OCI-LY1 (cell line): ENCODE measurements at regions not wholly inside any gene's neighbourhood (a gene's known extent, or its start where the extent isn't known, plus 50 kb on each side); places are given as distances from the start of the nearest gene placed in this dataset.

Experiments
- H2AFZ ChIP-seq: fragments of 200-600 bp; sonication (generic), shearing (Covaris generic); 2 replicates; pipeline ENCODE4 v1.6.0; 2014; ENCODE audit warnings: antibody characterized with exemption, mild to moderate bottlenecking, low read length
- H3F3A ChIP-seq: fragments of 200-600 bp; sonication (generic), shearing (Covaris generic); 2 replicates; pipeline ENCODE4 v1.6.0; 2014; ENCODE audit warnings: mild to moderate bottlenecking, antibody characterized with exemption, low read length, moderate library complexity; ENCODE audit not compliant: insufficient read depth
- H3K27ac ChIP-seq: fragments of 200-600 bp; sonication (generic); 2 replicates; pipeline ENCODE4 v1.5.1; 2014; ENCODE audit warnings: low read length, mixed run types, mild to moderate bottlenecking, low read depth; ENCODE audit not compliant: poor library complexity, severe bottlenecking
- H3K27me3 ChIP-seq: fragments of 200-600 bp; sonication (generic); 2 replicates; pipeline ENCODE4 v1.6.0; 2014; ENCODE audit warnings: antibody characterized with exemption, mild to moderate bottlenecking, low read length, moderate library complexity; ENCODE audit not compliant: insufficient read depth
- H3K36me3 ChIP-seq: fragments of 200-600 bp; sonication (generic); 2 replicates; pipeline ENCODE4 v1.6.1; 2014; ENCODE audit warnings: mild to moderate bottlenecking, antibody characterized with exemption, low read length, moderate library complexity, mixed read lengths; ENCODE audit not compliant: insufficient read depth
- H3K4me1 ChIP-seq: fragments of 200-600 bp; sonication (generic); 2 replicates; pipeline ENCODE4 v1.5.1; 2014; ENCODE audit warnings: mild to moderate bottlenecking, low read length, moderate library complexity; ENCODE audit not compliant: insufficient read depth, severe bottlenecking
- H3K4me2 ChIP-seq: fragments of 200-600 bp; sonication (generic), shearing (Covaris generic); 2 replicates; pipeline ENCODE4 v1.6.1; 2014; ENCODE audit warnings: low read length
- H3K4me3 ChIP-seq: fragments of 200-600 bp; sonication (generic); 2 replicates; pipeline ENCODE4 v1.5.1; 2014; ENCODE audit warnings: low read length, low read depth, mild to moderate bottlenecking, mixed read lengths; ENCODE audit not compliant: poor library complexity, severe bottlenecking
- H3K79me2 ChIP-seq: fragments of 200-600 bp; shearing (Covaris generic); 2 replicates; pipeline ENCODE4 v1.6.1; 2016; ENCODE audit warnings: mixed run types, low read length, mixed read lengths; ENCODE audit not compliant: insufficient read depth
- H3K9ac ChIP-seq: fragments of 200-600 bp; sonication (generic), shearing (Covaris generic); 2 replicates; pipeline ENCODE4 v1.6.1; 2014; ENCODE audit warnings: mild to moderate bottlenecking, low read length, mixed read lengths
- H3K9me2 ChIP-seq: fragments of 200-600 bp; sonication (generic), shearing (Covaris generic); 2 replicates; pipeline ENCODE4 v1.6.1; 2014; ENCODE audit warnings: low read depth, mild to moderate bottlenecking, low read length, mixed read lengths
- H3K9me3 ChIP-seq: fragments of 200-600 bp; shearing (Covaris generic); 2 replicates; pipeline ENCODE4 v1.6.1; 2014; ENCODE audit warnings: low read length, mixed read lengths
- H4K20me1 ChIP-seq: fragments of 200-600 bp; sonication (generic), shearing (Covaris generic); 2 replicates; pipeline ENCODE4 v1.6.0; 2016; ENCODE audit warnings: mild to moderate bottlenecking, low read length; ENCODE audit not compliant: insufficient read depth
- CTCF ChIP-seq: fragments of 200-600 bp; sonication (generic), shearing (Covaris generic); IDR thresholded peaks from 2 replicates; pipeline ENCODE4 v1.5.1; 2017; ENCODE audit warnings: mild to moderate bottlenecking, antibody characterized with exemption, low read length, moderate library complexity, mixed read lengths
- EZH2 ChIP-seq: fragments of 200-600 bp; sonication (generic), shearing (Covaris generic); IDR thresholded peaks from 2 replicates; pipeline ENCODE4 v1.8.0; 2017; ENCODE audit warnings: borderline replicate concordance, mixed run types, mild to moderate bottlenecking, antibody characterized with exemption, low read length, moderate library complexity, mixed read lengths

GRCh38 chr2:29991086-29991485 is 69.7 kb upstream of the ALK start:
- H3K27ac ChIP-seq: no peak overlapping the region
- no peaks in the 10 kb centered on the region for H3F3A ChIP-seq
- TF ChIP-seq CTCF (no peak), EZH2 (no peak)
- H3K27me3 ChIP-seq: no peaks in the 10 kb centered on the region
- H3K36me3 ChIP-seq: no peaks in the 10 kb centered on the region
- H3K4me1 ChIP-seq: no peaks in the 10 kb centered on the region
- no peak overlapping the region for H2AFZ ChIP-seq
- no peak overlapping the region for H3K4me3 ChIP-seq
- no peak overlapping the region for H3K4me2 ChIP-seq
- H3K9ac ChIP-seq: no peak overlapping the region
- no peaks in the 10 kb centered on the region for H3K9me2 ChIP-seq
- H3K79me2 ChIP-seq: no peaks in the 10 kb centered on the region
- H3K9me3 ChIP-seq: no peaks in the 10 kb centered on the region
- no peaks in the 10 kb centered on the region for H4K20me1 ChIP-seq

GRCh38 chr2:29995241-29995640 is 73.9 kb upstream of the ALK start:
- Histone ChIP-seq H3K9me2 (no peaks in the 10 kb centered on the region), H3K4me3 (no peak overlapping the region), H3K27ac (no peak overlapping the region)

GRCh38 chr2:30003128-30003527 is 81.7 kb upstream of the ALK start:
- H3K27ac ChIP-seq: no peak overlapping the region
- H3K9me2 ChIP-seq: no peaks in the 10 kb centered on the region
- H3K4me2 ChIP-seq: no peak overlapping the region
- H3K9ac ChIP-seq: no peak overlapping the region
- H3K27me3 ChIP-seq: no peaks in the 10 kb centered on the region; the same call in 1 of the 2 replicates
- H3K36me3 ChIP-seq: no peaks in the 10 kb centered on the region
- no peaks in the 10 kb centered on the region for H4K20me1 ChIP-seq
- H3F3A ChIP-seq: no peaks in the 10 kb centered on the region
- no peaks in the 10 kb centered on the region for H3K9me3 ChIP-seq
- no peak overlapping the region for H3K4me3 ChIP-seq
- TF ChIP-seq CTCF (no peak), EZH2 (no peak)
- no peak overlapping the region for H2AFZ ChIP-seq
- no peaks in the 10 kb centered on the region for H3K4me1 ChIP-seq
- H3K79me2 ChIP-seq: no peaks in the 10 kb centered on the region

More at GRCh38 chr2:29995241-29995640, 73.9 kb upstream of the ALK start:
- TF ChIP-seq EZH2 (no peak), CTCF (no peak)
- H3K36me3 ChIP-seq: no peaks in the 10 kb centered on the region
- H3K27me3 ChIP-seq: no peaks in the 10 kb centered on the region
- no peaks in the 10 kb centered on the region for H4K20me1 ChIP-seq
- H3K9ac ChIP-seq: no peak overlapping the region
- no peaks in the 10 kb centered on the region for H3F3A ChIP-seq
- no peak overlapping the region for H3K4me2 ChIP-seq
- no peaks in the 10 kb centered on the region for H3K9me3 ChIP-seq
- H3K79me2 ChIP-seq: no peaks in the 10 kb centered on the region
- H2AFZ ChIP-seq: no peak overlapping the region
- no peaks in the 10 kb centered on the region for H3K4me1 ChIP-seq
